HCEC 1CT (cell line): ENCODE measurements at regions not wholly inside any gene's neighbourhood (a gene's known extent, or its start where the extent isn't known, plus 50 kb on each side); places are given as distances from the start of the nearest gene placed in this dataset.
"Not testable (repeated sequence)": the region's sequence is repeated elsewhere in the genome, so short reads cannot be mapped to it uniquely, and the experiment has no call there.

Experiments used
- DNase-seq: peaks from one replicate; pipeline ENCODE4 v3.0.0-alpha.2; 2017

DNA sequence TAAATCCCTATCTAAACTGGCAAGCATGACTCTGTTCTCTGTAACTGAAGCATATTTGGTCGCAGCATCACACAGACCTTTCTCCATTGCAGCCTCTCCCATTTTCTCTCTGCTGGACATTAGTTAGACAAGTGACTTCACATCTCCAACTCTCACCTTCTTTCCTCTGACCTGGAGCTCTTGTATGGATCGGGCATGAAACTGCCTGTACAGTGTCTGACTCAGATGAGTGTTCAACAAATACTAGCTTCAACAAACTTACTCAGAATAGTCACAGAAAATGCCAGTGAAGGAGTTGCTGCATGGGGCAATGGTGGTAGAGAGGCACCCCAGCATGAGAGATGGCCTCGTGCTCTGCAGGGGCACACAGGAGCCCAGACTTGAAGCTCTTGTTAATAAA, 104.7 kb upstream of the COPS8 start:
- no peak for DNase-seq

GRCh38 chr2:236981701-236982485, 103.8 kb upstream of the COPS8 start:
- DNase-seq, result no peak

- DNase-seq, result no peak
These were observed 102.8 kb upstream of the COPS8 start for GRCh38 chr2:236982693-236983455.

DNA sequence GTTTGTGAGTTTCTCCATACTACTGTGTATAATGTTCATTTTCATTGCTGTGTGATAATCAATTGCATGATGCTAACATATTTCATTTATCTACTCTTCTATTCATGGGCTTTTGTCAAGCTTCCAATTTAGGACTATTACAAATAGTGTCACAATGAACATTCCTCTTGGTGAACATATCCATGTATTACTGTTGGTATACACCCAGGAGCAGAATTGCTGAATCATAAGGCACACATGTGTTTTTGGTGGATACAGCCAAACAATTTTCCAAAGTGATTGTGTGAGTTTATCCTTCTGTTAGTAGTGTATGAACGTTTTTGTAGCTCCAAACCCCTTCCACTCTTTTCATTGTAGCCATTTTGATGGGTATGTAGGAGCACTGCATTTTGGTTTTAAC, 101.6 kb upstream of the COPS8 start:
- no peak for DNase-seq

DNA sequence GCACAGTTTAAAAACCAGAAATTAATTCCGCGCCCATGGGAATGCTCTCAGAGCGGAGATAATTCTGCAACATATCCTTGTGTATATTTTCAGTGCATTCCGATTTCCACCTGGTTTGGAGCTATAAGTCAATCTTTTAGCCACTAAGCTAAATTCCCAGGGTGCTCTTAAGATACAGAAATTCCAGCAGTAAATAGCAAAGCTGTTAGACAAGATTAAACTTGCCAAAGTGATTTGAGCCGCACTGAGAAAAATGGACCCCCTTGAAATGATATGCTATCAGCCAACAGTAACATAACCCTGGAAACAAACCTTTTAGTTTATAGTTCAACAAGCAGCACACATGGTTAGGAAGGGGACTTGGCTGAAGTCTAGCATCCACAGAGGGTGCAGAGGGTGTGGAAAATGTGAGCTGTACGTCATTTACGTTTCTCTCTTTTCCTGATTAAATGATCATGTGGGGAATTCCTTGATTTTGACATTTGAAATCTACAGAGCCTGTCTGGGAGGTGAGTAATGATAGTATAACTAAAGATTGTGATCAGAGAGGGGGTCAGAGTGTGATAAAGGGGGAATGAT, 99.8 kb upstream of the COPS8 start:
- no peak for DNase-seq

GRCh38 chr2:236986524-236987330, 99.0 kb upstream of the COPS8 start:
- DNase-seq, result no peak

- DNase-seq, result no peak
These were observed 97.5 kb upstream of the COPS8 start for GRCh38 chr2:236988216-236988615.

- no peak for DNase-seq
These were observed 96.7 kb upstream of the COPS8 start for GRCh38 chr2:236988690-236989624.

DNA sequence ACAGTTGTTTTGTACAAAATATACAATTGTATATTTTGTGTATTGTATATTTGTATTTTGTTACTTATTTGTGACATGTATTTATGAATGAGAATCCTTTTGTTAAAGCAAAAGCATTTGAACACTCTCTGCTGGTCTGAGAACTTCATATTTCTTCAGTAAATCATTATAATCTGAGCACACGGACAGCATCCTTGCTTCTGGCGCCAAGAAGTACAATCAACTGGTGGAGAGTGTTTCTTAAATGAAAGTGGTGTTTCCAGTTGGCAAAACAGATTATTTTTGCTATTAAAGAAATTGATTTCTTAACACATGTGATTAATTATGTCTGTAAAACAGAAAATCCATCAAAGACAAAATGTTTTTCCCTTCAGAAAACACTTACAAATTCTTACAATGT, 95.1 kb upstream of the COPS8 start:
- DNase-seq, result no peak

- no peak for DNase-seq
These were observed 93.8 kb upstream of the COPS8 start for GRCh38 chr2:236991874-236992273.

- no peak for DNase-seq
These were observed 92.4 kb upstream of the COPS8 start for GRCh38 chr2:236993286-236993685.

DNA sequence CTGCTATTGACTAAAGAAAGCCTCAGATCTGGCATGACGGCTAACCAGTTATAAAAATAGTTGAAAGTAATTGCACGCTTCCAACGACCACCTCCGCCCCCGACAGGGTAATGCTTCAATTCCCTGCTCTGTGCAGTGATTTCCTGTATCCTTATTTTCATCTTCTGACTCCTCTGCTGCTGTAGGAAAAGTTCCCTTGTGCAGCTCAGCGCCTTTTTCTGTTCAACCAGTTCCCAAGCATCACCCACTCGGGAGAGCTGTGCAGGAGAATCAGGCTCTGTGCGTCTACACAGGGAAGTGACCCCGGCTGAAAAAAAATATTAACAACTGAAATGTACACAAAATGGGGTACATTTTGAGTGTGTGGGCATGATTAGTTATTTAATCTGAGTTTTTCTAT, 91.3 kb upstream of the COPS8 start:
- no peak for DNase-seq

DNA sequence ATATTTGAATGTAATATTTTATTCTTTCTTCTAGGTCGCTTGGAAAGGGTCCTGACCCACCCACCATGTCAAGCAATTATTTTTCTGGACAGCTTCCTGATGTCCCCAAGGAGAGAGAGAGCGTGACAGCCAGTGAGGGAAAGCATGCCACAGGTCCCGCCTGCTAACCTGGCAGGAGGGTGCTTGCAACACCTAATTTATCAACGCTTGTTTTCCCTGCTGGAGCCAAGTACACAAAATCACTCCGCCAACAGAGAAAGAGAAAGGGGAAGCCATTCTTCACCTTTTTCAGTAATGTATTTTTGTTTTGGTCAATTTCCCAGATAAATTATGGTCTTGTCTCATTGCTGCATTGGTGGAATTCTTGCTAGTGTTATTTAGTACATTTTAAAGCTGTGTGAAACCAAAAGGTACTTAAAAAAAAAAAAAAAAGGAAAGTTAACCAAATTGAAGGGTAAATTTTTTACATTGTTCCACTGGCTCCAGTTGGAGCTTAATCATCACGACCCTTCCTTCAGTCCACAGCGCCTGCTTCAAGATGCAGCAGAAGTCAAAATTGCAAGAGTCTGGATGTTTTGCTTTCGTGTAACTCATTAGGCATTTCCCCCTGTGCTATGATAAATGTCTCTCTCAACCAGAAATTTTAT, 88.5 kb upstream of the COPS8 start:
- DNase-seq, result no peak

GRCh38 chr2:236998236-236998635, 87.5 kb upstream of the COPS8 start:
- peak; percentile 18 for DNase-seq

- no peak for DNase-seq
These were observed 86.9 kb upstream of the COPS8 start for GRCh38 chr2:236998758-236999157.

DNA sequence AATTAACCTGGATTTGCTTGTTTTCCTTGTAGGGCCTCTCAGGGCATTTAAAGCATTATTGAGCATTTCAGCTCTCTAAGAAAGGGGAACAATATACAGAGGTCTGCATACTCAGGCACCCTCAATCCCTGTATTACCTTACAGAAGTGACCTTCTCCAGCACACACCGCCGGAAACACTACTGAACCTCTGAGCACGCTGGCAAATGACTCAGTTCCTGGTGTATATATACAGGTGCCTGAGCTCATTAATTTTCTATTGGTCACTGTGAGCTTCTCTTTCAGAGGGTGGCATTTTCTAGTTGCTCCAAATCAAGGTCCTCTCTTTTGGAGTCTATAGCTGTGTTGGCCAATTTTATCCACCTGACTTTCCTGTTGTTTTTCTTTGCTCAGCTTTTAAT, 85.2 kb upstream of the COPS8 start:
- DNase-seq, result no peak

DNA sequence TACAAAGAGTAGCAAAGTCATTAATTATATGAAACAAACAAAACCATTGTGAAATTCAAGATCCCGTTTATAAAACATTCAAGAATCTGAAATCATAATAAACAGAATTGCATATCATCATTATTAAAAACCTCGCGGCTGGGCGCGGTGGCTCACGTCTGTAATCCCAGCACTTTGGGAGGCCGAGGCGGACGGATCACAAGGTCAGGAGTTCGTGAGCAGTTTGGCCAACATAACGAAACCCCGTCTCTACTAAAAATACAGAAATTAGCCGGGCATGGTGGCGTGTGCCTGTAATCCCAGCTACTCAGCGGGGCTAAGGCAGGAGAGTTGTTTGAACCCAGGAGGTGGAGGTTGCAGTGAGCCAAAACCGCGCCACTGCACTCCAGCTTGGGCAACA, 80.3 kb upstream of the COPS8 start:
- not testable (repeated sequence) for DNase-seq

- DNase-seq, result no peak
These were observed 74.4 kb upstream of the COPS8 start for GRCh38 chr2:237011206-237011795.

- DNase-seq, result no peak
These were observed 73.7 kb upstream of the COPS8 start for GRCh38 chr2:237012004-237012403.

- DNase-seq, result no peak
These were observed 73.0 kb upstream of the COPS8 start for GRCh38 chr2:237012577-237013267.
